HG02852 (cell line): ENCODE measurements at regions not wholly inside any gene's neighbourhood (a gene's known extent, or its start where the extent isn't known, plus 50 kb on each side); places are given as distances from the start of the nearest gene placed in this dataset.

Source experiments
- ATAC-seq: cut with Tn5 transposase; IDR thresholded peaks from one replicate; pipeline ENCODE4 v1.9.1; 2021; ENCODE audit warnings: mild to moderate bottlenecking, moderate library complexity; ENCODE audit not compliant: unreplicated experiment

GRCh38 chr4:159497936-159498335 lies 395.1 kb downstream of the RAPGEF2 start:
- no peak for ATAC-seq

GRCh38 chr4:159498446-159499115 lies 395.7 kb downstream of the RAPGEF2 start:
- no peak for ATAC-seq

- no peak for ATAC-seq
Observed at GRCh38 chr4:159500861-159501260, 398.0 kb downstream of the RAPGEF2 start.

GRCh38 chr4:159503236-159504008 lies 400.5 kb downstream of the RAPGEF2 start:
- no peak for ATAC-seq

- ATAC-seq: no peak
Observed at GRCh38 chr4:159504684-159505083, 401.8 kb downstream of the RAPGEF2 start.

- ATAC-seq: no peak
Observed at GRCh38 chr4:159505266-159505975, 402.5 kb downstream of the RAPGEF2 start.

GRCh38 chr4:159506801-159507517 lies 404.1 kb downstream of the RAPGEF2 start:
- ATAC-seq: no peak

GRCh38 chr4:159508917-159509500 lies 406.1 kb downstream of the RAPGEF2 start:
- ATAC-seq: no peak

GRCh38 chr4:159512348-159512747 lies 409.5 kb downstream of the RAPGEF2 start:
- no peak for ATAC-seq

- no peak for ATAC-seq
Observed at GRCh38 chr4:159515314-159516025, 412.6 kb downstream of the RAPGEF2 start.

GRCh38 chr4:159516556-159517140 lies 413.8 kb downstream of the RAPGEF2 start:
- no peak for ATAC-seq

- no peak for ATAC-seq
Observed at GRCh38 chr4:159520074-159520473, 417.2 kb downstream of the RAPGEF2 start.

- no peak for ATAC-seq
Observed at GRCh38 chr4:159526172-159526571, 423.3 kb downstream of the RAPGEF2 start.

GRCh38 chr4:159534655-159535054 lies 431.8 kb downstream of the RAPGEF2 start:
- ATAC-seq: no peak

- no peak for ATAC-seq
Observed at GRCh38 chr4:159538556-159538955, 435.7 kb downstream of the RAPGEF2 start.

- ATAC-seq: no peak
Observed at GRCh38 chr4:159540038-159540437, 437.2 kb downstream of the RAPGEF2 start.

GRCh38 chr4:159540501-159540900 lies 437.6 kb downstream of the RAPGEF2 start:
- ATAC-seq: no peak

GRCh38 chr4:159541143-159541542 lies 438.3 kb downstream of the RAPGEF2 start:
- no peak for ATAC-seq

GRCh38 chr4:159542296-159542695 lies 439.4 kb downstream of the RAPGEF2 start:
- ATAC-seq: no peak

- no peak for ATAC-seq
Observed at GRCh38 chr4:159543831-159544230, 441.0 kb downstream of the RAPGEF2 start.
